C4-2B (cell line): ENCODE measurements at regions not wholly inside any gene's neighbourhood (a gene's known extent, or its start where the extent isn't known, plus 50 kb on each side); places are given as distances from the start of the nearest gene placed in this dataset.

Experiments used
- ZFX ChIP-seq: fragments of 450-650 bp; IDR thresholded peaks from 2 replicates; pipeline ENCODE4 v1.6.1; 2017
- TF ChIP-seq, protein P1 (sequence below): fragments of 450-650 bp; conservative IDR thresholded peaks from 2 replicates; pipeline ENCODE4 v1.5.1; 2017; ENCODE audit warnings: mild to moderate bottlenecking

DNA sequence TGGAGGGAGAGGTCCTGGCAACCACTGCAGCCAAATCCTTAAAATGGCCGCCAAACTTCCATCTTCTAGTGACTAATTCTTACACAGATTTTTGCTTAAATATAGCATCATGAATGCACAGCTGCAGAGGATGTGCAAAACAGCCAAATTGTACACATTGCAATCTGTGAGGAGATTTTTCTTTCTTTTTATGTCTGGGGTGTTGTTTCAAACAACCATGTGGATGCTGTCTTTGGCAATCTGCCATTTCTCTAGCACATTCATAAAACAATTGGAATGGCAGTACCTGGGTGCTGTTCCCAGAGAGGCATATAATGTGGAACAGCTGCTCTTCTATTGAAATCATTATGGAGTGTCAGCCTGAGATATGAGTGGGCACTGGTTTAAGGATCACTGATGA is 1082.9 kb upstream of the SEMA6A start:
- TF ChIP-seq, protein P1, sequence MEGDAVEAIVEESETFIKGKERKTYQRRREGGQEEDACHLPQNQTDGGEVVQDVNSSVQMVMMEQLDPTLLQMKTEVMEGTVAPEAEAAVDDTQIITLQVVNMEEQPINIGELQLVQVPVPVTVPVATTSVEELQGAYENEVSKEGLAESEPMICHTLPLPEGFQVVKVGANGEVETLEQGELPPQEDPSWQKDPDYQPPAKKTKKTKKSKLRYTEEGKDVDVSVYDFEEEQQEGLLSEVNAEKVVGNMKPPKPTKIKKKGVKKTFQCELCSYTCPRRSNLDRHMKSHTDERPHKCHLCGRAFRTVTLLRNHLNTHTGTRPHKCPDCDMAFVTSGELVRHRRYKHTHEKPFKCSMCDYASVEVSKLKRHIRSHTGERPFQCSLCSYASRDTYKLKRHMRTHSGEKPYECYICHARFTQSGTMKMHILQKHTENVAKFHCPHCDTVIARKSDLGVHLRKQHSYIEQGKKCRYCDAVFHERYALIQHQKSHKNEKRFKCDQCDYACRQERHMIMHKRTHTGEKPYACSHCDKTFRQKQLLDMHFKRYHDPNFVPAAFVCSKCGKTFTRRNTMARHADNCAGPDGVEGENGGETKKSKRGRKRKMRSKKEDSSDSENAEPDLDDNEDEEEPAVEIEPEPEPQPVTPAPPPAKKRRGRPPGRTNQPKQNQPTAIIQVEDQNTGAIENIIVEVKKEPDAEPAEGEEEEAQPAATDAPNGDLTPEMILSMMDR = no peak
- no peak for TF ChIP-seq ZFX
